ENCODE measurements at regions not wholly inside any gene's neighbourhood (a gene's known extent, or its start where the extent isn't known, plus 50 kb on each side); places are given as distances from the start of the nearest gene placed in this dataset.

DNA sequence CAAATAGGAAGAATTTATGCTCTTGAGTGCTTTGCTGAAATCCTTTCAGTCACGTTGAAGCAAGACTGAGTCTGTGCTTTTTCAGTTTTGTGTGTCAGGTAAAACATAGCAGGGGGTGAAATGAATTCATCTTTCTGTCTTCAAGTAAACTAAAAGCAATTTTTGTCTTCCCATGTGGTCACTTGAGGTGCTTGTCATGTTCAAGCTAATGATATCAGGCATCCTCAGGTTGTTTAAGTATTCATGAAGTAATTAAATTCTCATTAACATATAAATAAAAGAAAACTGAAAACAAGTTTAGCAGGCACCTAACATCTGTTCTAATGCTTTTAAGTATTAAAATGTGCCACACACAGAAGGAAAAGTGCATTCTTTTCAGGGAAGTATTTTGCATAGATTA, 2701.3 kb downstream of the PCDH9 start:
- Histone ChIP-seq H3K4me2 (ENCODE audit: low read length) (no peak overlapping the region), H3K27me3 (ENCODE audit: control insufficient read depth, low read length) (no peaks in the 10 kb centered on the region), H3K4me3 (ENCODE audit: low read length) (no peak overlapping the region), H3K4me1 (ENCODE audit: control insufficient read depth, low read length) (no peaks in the 10 kb centered on the region), H3K9me2 (replicated peaks; ENCODE audit: control insufficient read depth, low read length) (no peaks in the 10 kb centered on the region), H3K27ac (ENCODE audit: low read depth, low read length) (no peak overlapping the region), H3F3A (ENCODE audit: control insufficient read depth, insufficient read depth) (no peaks in the 10 kb centered on the region), H4K20me1 (ENCODE audit: control insufficient read depth, insufficient read depth, low read depth, low read length) (no peaks in the 10 kb centered on the region), H3K9me3 (ENCODE audit: control insufficient read depth, insufficient read depth, low read length) (no peaks in the 10 kb centered on the region), H3K36me3 (ENCODE audit: control insufficient read depth, low read length) (no peaks in the 10 kb centered on the region), H3K79me2 (ENCODE audit: control insufficient read depth, low read length) (no peaks in the 10 kb centered on the region)
- no peak for TF ChIP-seq EZH2phosphoT487 (IDR thresholded peaks at IDR 0.05; ENCODE audit: borderline replicate concordance, low read length)
- TF ChIP-seq, protein P1, sequence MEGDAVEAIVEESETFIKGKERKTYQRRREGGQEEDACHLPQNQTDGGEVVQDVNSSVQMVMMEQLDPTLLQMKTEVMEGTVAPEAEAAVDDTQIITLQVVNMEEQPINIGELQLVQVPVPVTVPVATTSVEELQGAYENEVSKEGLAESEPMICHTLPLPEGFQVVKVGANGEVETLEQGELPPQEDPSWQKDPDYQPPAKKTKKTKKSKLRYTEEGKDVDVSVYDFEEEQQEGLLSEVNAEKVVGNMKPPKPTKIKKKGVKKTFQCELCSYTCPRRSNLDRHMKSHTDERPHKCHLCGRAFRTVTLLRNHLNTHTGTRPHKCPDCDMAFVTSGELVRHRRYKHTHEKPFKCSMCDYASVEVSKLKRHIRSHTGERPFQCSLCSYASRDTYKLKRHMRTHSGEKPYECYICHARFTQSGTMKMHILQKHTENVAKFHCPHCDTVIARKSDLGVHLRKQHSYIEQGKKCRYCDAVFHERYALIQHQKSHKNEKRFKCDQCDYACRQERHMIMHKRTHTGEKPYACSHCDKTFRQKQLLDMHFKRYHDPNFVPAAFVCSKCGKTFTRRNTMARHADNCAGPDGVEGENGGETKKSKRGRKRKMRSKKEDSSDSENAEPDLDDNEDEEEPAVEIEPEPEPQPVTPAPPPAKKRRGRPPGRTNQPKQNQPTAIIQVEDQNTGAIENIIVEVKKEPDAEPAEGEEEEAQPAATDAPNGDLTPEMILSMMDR (IDR thresholded peaks at IDR 0.05; ENCODE audit: low read depth, low read length, poor library complexity, severe bottlenecking): no peak

DNA sequence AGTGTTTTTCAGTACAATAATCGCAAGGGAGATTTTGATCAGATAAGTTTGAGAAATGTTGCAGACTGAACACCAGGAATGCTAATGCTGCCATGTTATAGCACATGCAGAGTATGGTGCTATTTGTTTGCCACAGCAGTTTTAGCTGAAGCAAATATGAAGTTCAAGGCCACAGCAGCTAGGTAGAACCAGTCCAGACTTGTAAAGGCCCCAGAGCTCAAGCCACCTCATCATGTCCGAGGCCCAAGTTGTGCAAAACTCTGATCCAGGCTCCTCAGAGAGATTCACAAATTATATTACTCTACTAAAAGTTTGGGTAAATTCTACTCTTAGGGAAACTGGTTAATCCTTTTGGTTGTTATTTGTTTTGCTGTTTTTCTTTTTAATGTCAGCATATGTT, 2702.6 kb downstream of the PCDH9 start:
- Histone ChIP-seq H3K9me2 (replicated peaks; ENCODE audit: control insufficient read depth, low read length) (no peaks in the 10 kb centered on the region), H3F3A (ENCODE audit: control insufficient read depth, insufficient read depth) (no peaks in the 10 kb centered on the region), H3K27me3 (ENCODE audit: control insufficient read depth, low read length) (no peaks in the 10 kb centered on the region), H3K4me2 (ENCODE audit: low read length) (no peak overlapping the region), H3K36me3 (ENCODE audit: control insufficient read depth, low read length) (no peaks in the 10 kb centered on the region), H3K79me2 (ENCODE audit: control insufficient read depth, low read length) (no peaks in the 10 kb centered on the region), H3K4me3 (ENCODE audit: low read length) (no peak overlapping the region), H3K4me1 (ENCODE audit: control insufficient read depth, low read length) (no peaks in the 10 kb centered on the region), H3K27ac (ENCODE audit: low read depth, low read length) (no peak overlapping the region), H3K9me3 (ENCODE audit: control insufficient read depth, insufficient read depth, low read length) (no peaks in the 10 kb centered on the region), H4K20me1 (ENCODE audit: control insufficient read depth, insufficient read depth, low read depth, low read length) (no peaks in the 10 kb centered on the region)
- TF ChIP-seq, protein P1 (IDR thresholded peaks at IDR 0.05; ENCODE audit: low read depth, low read length, poor library complexity, severe bottlenecking): no peak
- TF ChIP-seq EZH2phosphoT487 (IDR thresholded peaks at IDR 0.05; ENCODE audit: borderline replicate concordance, low read length): no peak

DNA sequence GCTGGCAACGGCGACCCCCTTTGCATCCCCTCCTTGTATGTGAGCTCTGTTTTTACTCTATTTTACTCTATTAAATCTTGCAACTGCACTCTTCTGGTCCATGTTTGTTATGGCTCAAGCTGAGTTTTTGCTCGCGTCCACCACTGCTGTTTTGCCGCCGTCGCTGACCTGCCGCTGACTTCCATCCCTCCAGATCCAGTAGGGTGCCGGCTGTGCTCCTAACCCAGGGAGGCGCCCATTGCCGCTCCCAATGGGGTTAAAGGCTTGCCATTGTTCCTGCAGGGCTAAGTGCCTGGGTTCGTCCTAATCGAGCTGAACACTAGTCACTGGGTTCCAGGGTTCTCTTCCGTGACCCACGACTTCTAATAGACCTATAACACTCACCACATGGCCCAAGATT, 2704.4 kb downstream of the PCDH9 start:
- H3K9me3 ChIP-seq (ENCODE audit: control insufficient read depth, insufficient read depth, low read length): no peaks in the 10 kb centered on the region
- no peak overlapping the region for H3K4me2 ChIP-seq (ENCODE audit: low read length)
- no peaks in the 10 kb centered on the region for H3K36me3 ChIP-seq (ENCODE audit: control insufficient read depth, low read length)
- no peak overlapping the region for H3K4me3 ChIP-seq (ENCODE audit: low read length)
- no peaks in the 10 kb centered on the region for H3K9me2 ChIP-seq (replicated peaks; ENCODE audit: control insufficient read depth, low read length)
- no peaks in the 10 kb centered on the region for H3K27me3 ChIP-seq (ENCODE audit: control insufficient read depth, low read length)
- H3F3A ChIP-seq (ENCODE audit: control insufficient read depth, insufficient read depth): no peaks in the 10 kb centered on the region
- H3K79me2 ChIP-seq (ENCODE audit: control insufficient read depth, low read length): no peaks in the 10 kb centered on the region
- no peaks in the 10 kb centered on the region for H3K4me1 ChIP-seq (ENCODE audit: control insufficient read depth, low read length)
- H4K20me1 ChIP-seq (ENCODE audit: control insufficient read depth, insufficient read depth, low read depth, low read length): no peaks in the 10 kb centered on the region
- no peak overlapping the region for H3K27ac ChIP-seq (ENCODE audit: low read depth, low read length)
- TF ChIP-seq, protein P1 (IDR thresholded peaks at IDR 0.05; ENCODE audit: low read depth, low read length, poor library complexity, severe bottlenecking): no peak
- TF ChIP-seq EZH2phosphoT487 (IDR thresholded peaks at IDR 0.05; ENCODE audit: borderline replicate concordance, low read length): no peak

DNA sequence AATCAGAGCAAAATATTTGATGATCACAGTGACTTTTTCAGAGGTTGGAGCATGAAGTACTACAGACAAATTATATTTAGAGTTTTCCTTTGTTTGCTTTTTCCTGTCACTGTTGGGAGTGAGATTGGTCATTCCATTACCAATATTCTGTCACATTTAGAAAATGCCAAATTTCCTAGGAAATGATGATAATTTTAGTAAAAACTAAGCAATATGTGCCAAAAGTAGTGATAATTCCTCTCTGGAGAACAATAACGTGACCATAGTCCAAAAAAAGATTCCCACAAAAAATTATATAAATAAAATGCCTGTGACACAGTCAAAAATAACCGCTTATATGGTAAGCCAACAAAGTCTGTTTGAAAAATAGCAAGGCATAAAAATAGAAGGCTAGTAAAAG, 2719.4 kb downstream of the PCDH9 start:
- Histone ChIP-seq H3K4me2 (ENCODE audit: low read length) (no peak overlapping the region), H3K9me3 (ENCODE audit: control insufficient read depth, insufficient read depth, low read length) (no peaks in the 10 kb centered on the region), H3K36me3 (ENCODE audit: control insufficient read depth, low read length) (no peaks in the 10 kb centered on the region), H3K9me2 (replicated peaks; ENCODE audit: control insufficient read depth, low read length) (no peaks in the 10 kb centered on the region), H3F3A (ENCODE audit: control insufficient read depth, insufficient read depth) (no peaks in the 10 kb centered on the region), H3K27ac (ENCODE audit: low read depth, low read length) (no peak overlapping the region), H4K20me1 (ENCODE audit: control insufficient read depth, insufficient read depth, low read depth, low read length) (no peaks in the 10 kb centered on the region), H3K79me2 (ENCODE audit: control insufficient read depth, low read length) (no peaks in the 10 kb centered on the region), H3K4me3 (ENCODE audit: low read length) (no peak overlapping the region), H3K27me3 (ENCODE audit: control insufficient read depth, low read length) (no peaks in the 10 kb centered on the region), H3K4me1 (ENCODE audit: control insufficient read depth, low read length) (no peaks in the 10 kb centered on the region)
- no peak for TF ChIP-seq EZH2phosphoT487 (IDR thresholded peaks at IDR 0.05; ENCODE audit: borderline replicate concordance, low read length)
